HEK293T (cell line): ENCODE measurements at regions not wholly inside any gene's neighbourhood (a gene's known extent, or its start where the extent isn't known, plus 50 kb on each side); places are given as distances from the start of the nearest gene placed in this dataset.

Source experiments
- HDGF ChIP-seq: fragments of 450-650 bp; IDR thresholded peaks from 2 replicates; pipeline ENCODE4 v1.6.1; 2017; ENCODE audit warnings: antibody characterized with exemption, borderline replicate concordance
- SUZ12 ChIP-seq: fragments of 450-650 bp; IDR thresholded peaks from 2 replicates; pipeline ENCODE4 v1.6.1; 2016; ENCODE audit warnings: mild to moderate bottlenecking

GRCh38 chr2:89775885-89776284 lies 1084.4 kb downstream of the RPIA start:
- no peak for TF ChIP-seq SUZ12
- no peak for TF ChIP-seq HDGF
